Fibroblast of villous mesenchyme (primary cell): ENCODE measurements at regions not wholly inside any gene's neighbourhood (a gene's known extent, or its start where the extent isn't known, plus 50 kb on each side); places are given as distances from the start of the nearest gene placed in this dataset.

Source experiments
- DNase-seq: peaks from one replicate; pipeline ENCODE4 v3.0.0-alpha.2; 2010; ENCODE audit warnings: low read depth
- H3K4me3 ChIP-seq: 2 replicates; pipeline ENCODE4 v1.5.1; 2011; ENCODE audit warnings: low read depth, mild to moderate bottlenecking, low read length
- CTCF ChIP-seq: IDR thresholded peaks from 2 replicates; pipeline ENCODE4 v1.5.1; 2012; ENCODE audit warnings: low read depth, mild to moderate bottlenecking, low read length; ENCODE audit not compliant: insufficient read depth

GRCh38 chr14:40476005-40476404 lies 1043.8 kb upstream of the FBXO33 start:
- H3K4me3 ChIP-seq: no peak overlapping the region
- no peak for DNase-seq
- TF ChIP-seq CTCF: no peak

- TF ChIP-seq CTCF: no peak
- no peak for DNase-seq
- no peak overlapping the region for H3K4me3 ChIP-seq
Observed at GRCh38 chr14:40467969-40468368, 1035.7 kb upstream of the FBXO33 start.

GRCh38 chr14:40464531-40464930 lies 1032.3 kb upstream of the FBXO33 start:
- no peak overlapping the region for H3K4me3 ChIP-seq
- DNase-seq: no peak

GRCh38 chr14:40463886-40464285 lies 1031.7 kb upstream of the FBXO33 start:
- TF ChIP-seq CTCF: no peak
- no peak overlapping the region for H3K4me3 ChIP-seq
- no peak for DNase-seq

More at GRCh38 chr14:40464531-40464930, 1032.3 kb upstream of the FBXO33 start:
- no peak for TF ChIP-seq CTCF

GRCh38 chr14:40452674-40453073 lies 1020.4 kb upstream of the FBXO33 start:
- TF ChIP-seq CTCF: no peak
- no peak overlapping the region for H3K4me3 ChIP-seq
- DNase-seq: no peak

GRCh38 chr14:40447017-40447416 lies 1014.8 kb upstream of the FBXO33 start:
- no peak overlapping the region for H3K4me3 ChIP-seq
- no peak for TF ChIP-seq CTCF
- DNase-seq: no peak

GRCh38 chr14:40445020-40445419 lies 1012.8 kb upstream of the FBXO33 start:
- no peak for TF ChIP-seq CTCF
- H3K4me3 ChIP-seq: no peak overlapping the region
- no peak for DNase-seq
